ENCODE measurements at regions not wholly inside any gene's neighbourhood (a gene's known extent, or its start where the extent isn't known, plus 50 kb on each side); places are given as distances from the start of the nearest gene placed in this dataset.

DNA sequence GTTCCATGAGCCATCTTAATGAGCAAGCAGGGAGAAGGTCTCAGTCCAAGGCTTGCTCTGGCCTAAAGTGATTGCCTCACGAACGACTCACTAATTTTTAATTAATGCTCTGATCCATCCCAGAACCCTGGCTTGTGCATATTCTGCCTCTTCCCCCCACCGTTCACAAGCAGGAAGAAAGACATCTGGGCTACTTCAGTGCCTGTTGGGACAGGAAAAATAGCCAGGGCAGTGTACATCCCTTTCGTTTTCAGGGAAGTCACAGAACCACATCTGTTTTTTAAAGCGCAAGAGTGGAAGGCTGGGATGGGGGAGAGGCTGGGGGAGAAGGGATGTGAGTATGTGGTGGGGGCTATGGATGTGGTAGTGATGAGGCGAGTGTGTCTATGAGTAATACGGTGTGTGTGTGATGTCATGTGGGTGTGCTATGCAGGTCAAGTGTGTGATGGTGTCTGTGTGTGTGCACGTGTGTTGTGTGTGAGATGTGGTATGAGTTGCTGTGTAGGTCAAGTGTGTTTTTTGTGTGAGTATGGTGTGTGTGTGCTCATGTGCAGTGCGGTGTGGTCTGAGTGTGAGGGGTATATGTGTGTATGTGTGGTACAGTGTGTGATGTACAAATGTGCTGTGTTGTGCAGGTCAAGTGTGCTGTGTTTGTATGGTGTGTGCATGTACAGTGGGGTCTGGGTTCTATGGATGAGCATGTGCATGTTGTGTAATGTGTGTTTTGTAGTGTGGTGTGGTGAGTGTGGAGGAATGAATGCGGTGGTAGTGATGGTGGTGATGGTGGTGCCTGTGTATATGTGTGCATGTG, 64.9 kb upstream of the SYT6 start:
- intact Hi-C loops (cut with DNase I), result loop anchor here (10.0 kb wide), 1 partner anchor 234 kb away; no protein-coding TSS in a partner anchor
- no peak overlapping the region for H3K4me3 ChIP-seq
- H3K27ac ChIP-seq, result no peak overlapping the region
- no peaks in the 10 kb centered on the region for H3K27me3 ChIP-seq
- no peaks in the 10 kb centered on the region for H3K36me3 ChIP-seq
- H3K4me1 ChIP-seq, result no peaks in the 10 kb centered on the region
- TF ChIP-seq, protein P1, sequence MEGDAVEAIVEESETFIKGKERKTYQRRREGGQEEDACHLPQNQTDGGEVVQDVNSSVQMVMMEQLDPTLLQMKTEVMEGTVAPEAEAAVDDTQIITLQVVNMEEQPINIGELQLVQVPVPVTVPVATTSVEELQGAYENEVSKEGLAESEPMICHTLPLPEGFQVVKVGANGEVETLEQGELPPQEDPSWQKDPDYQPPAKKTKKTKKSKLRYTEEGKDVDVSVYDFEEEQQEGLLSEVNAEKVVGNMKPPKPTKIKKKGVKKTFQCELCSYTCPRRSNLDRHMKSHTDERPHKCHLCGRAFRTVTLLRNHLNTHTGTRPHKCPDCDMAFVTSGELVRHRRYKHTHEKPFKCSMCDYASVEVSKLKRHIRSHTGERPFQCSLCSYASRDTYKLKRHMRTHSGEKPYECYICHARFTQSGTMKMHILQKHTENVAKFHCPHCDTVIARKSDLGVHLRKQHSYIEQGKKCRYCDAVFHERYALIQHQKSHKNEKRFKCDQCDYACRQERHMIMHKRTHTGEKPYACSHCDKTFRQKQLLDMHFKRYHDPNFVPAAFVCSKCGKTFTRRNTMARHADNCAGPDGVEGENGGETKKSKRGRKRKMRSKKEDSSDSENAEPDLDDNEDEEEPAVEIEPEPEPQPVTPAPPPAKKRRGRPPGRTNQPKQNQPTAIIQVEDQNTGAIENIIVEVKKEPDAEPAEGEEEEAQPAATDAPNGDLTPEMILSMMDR (IDR thresholded peaks at IDR 0.05), result no peak
- no peak for DNase-seq
- H3K9ac ChIP-seq (ENCODE audit: low read depth in 2 of 2, low read length in 2 of 2), result no peak overlapping the region
- no peaks in the 10 kb centered on the region for H3K9me3 ChIP-seq

- H3K4me3 ChIP-seq, result no peak overlapping the region
- TF ChIP-seq, protein P1 (IDR thresholded peaks at IDR 0.05), result no peak
- no peaks in the 10 kb centered on the region for H3K27me3 ChIP-seq
- no peak overlapping the region for H3K27ac ChIP-seq
- no peaks in the 10 kb centered on the region for H3K4me1 ChIP-seq
- intact Hi-C loops (cut with DNase I), result loop anchor here (10.0 kb wide), 1 partner anchor 232 kb away; no protein-coding TSS in a partner anchor
- no peaks in the 10 kb centered on the region for H3K36me3 ChIP-seq
- no peaks in the 10 kb centered on the region for H3K9me3 ChIP-seq
- no peak overlapping the region for H3K9ac ChIP-seq (ENCODE audit: low read depth in 2 of 2, low read length in 2 of 2)
- no peak for DNase-seq
Observed at GRCh38 chr1:114216431-114217173, 62.9 kb upstream of the SYT6 start.

- no peak for DNase-seq
- no peak overlapping the region for H3K27ac ChIP-seq
- no peak overlapping the region for H3K4me3 ChIP-seq
- no peaks in the 10 kb centered on the region for H3K27me3 ChIP-seq
- H3K4me1 ChIP-seq, result no peaks in the 10 kb centered on the region
- no peak overlapping the region for H3K9ac ChIP-seq (ENCODE audit: low read depth in 2 of 2, low read length in 2 of 2)
- intact Hi-C loops (cut with DNase I), result loop anchor here (10.0 kb wide), 1 partner anchor 231 kb away; no protein-coding TSS in a partner anchor
- no peaks in the 10 kb centered on the region for H3K36me3 ChIP-seq
- TF ChIP-seq, protein P1 (IDR thresholded peaks at IDR 0.05), result no peak
- no peaks in the 10 kb centered on the region for H3K9me3 ChIP-seq
Observed at GRCh38 chr1:114215436-114215835, 61.8 kb upstream of the SYT6 start.

GRCh38 chr1:114214016-114214415, 60.3 kb upstream of the SYT6 start:
- DNase-seq, result no peak
- H3K9ac ChIP-seq (ENCODE audit: low read depth in 2 of 2, low read length in 2 of 2), result no peak overlapping the region
- H3K27ac ChIP-seq, result no peak overlapping the region
- H3K27me3 ChIP-seq, result no peaks in the 10 kb centered on the region
- H3K4me1 ChIP-seq, result no peaks in the 10 kb centered on the region
- no peaks in the 10 kb centered on the region for H3K36me3 ChIP-seq
- no peaks in the 10 kb centered on the region for H3K9me3 ChIP-seq
- intact Hi-C loops (cut with DNase I), result loop anchor here (10.0 kb wide), 1 partner anchor 229 kb away; no protein-coding TSS in a partner anchor
- no peak overlapping the region for H3K4me3 ChIP-seq
- TF ChIP-seq, protein P1 (IDR thresholded peaks at IDR 0.05), result no peak

DNA sequence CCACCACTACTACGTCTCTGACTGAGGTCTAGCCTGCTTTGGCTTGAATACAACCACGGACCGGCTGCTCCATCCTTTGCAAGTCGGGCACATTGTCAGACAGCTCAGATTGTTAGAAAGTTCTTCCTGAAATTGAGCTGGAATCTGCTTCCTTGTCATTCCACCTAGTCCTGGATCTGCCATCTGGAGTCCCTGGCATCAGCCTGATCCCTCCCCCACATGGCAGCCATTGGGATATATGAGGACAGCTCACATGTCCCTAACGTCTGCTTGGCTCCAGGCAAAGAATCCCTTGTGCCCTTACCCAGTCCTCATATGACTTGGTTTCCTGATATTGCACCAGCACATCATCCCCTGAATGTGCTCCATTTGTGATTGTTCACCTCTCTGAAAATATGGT, 56.3 kb upstream of the SYT6 start:
- no peak for DNase-seq

More for the DNA sequence above, 56.3 kb upstream of the SYT6 start:
- no peak overlapping the region for H3K9ac ChIP-seq (ENCODE audit: low read depth in 2 of 2, low read length in 2 of 2)
- TF ChIP-seq, protein P1 (IDR thresholded peaks at IDR 0.05), result no peak
- H3K4me1 ChIP-seq, result no peaks in the 10 kb centered on the region
- no peaks in the 10 kb centered on the region for H3K36me3 ChIP-seq
- intact Hi-C loops (cut with DNase I), result loop anchor here (10.0 kb wide), 1 partner anchor 225 kb away; no protein-coding TSS in a partner anchor
- H3K27me3 ChIP-seq, result no peaks in the 10 kb centered on the region
- H3K27ac ChIP-seq, result no peak overlapping the region
- no peaks in the 10 kb centered on the region for H3K9me3 ChIP-seq
- no peak overlapping the region for H3K4me3 ChIP-seq
